ENCODE measurements at regions not wholly inside any gene's neighbourhood (a gene's known extent, or its start where the extent isn't known, plus 50 kb on each side); places are given as distances from the start of the nearest gene placed in this dataset.

DNA sequence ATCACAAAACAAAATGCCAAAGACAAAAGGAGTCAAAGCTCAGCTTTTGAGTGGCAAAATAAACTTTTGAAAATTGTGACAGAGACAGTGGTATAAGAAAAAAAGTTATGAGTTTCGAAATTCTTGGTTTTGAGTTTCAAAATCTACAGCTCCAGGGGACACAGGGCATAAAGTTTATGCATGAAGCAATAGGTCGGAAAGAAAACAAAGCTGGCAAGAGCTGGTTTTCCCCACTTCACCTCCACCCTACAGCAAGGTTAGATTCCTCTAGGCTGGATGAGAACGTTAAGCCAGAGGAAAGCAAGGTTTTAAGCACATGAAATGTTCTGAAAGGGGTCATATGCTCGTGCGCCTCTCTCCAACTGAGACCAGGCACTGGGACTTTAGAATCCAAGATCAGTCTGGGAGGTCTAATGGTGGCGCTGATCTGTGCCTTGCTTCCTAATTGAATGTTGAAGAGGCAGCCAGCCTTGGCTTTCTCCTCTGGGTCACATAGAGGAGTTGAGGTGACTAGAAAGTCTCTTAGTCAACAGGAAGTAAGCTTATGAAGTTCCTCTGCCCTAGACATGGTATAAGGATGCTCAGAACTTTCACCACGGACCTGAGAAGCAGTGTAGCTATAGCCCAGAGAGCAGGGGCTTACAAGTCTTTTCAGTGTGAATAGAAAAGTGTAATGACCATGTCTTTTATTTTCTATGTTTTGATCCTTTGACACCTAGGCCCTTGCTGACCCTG is 167.7 kb upstream of the DMAC1 start:
- no peak for TF ChIP-seq POLR2A (IDR thresholded peaks at IDR 0.05)
- TF ChIP-seq, protein P1, sequence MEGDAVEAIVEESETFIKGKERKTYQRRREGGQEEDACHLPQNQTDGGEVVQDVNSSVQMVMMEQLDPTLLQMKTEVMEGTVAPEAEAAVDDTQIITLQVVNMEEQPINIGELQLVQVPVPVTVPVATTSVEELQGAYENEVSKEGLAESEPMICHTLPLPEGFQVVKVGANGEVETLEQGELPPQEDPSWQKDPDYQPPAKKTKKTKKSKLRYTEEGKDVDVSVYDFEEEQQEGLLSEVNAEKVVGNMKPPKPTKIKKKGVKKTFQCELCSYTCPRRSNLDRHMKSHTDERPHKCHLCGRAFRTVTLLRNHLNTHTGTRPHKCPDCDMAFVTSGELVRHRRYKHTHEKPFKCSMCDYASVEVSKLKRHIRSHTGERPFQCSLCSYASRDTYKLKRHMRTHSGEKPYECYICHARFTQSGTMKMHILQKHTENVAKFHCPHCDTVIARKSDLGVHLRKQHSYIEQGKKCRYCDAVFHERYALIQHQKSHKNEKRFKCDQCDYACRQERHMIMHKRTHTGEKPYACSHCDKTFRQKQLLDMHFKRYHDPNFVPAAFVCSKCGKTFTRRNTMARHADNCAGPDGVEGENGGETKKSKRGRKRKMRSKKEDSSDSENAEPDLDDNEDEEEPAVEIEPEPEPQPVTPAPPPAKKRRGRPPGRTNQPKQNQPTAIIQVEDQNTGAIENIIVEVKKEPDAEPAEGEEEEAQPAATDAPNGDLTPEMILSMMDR (IDR thresholded peaks at IDR 0.05): no peak

All from gastroesophageal sphincter (tissue), 3 donors.